Hepatocyte (in vitro differentiated cells): ENCODE measurements at regions not wholly inside any gene's neighbourhood (a gene's known extent, or its start where the extent isn't known, plus 50 kb on each side); places are given as distances from the start of the nearest gene placed in this dataset.

ENCODE experiments used
- EZH2 ChIP-seq: fragments of 200-600 bp; sonication (generic); IDR thresholded peaks from 2 replicates; pipeline ENCODE4 v1.6.1; 2016; ENCODE audit warnings: antibody characterized with exemption, mild to moderate bottlenecking, borderline replicate concordance
- TF ChIP-seq, protein P1 (sequence below): fragments of 200-600 bp; sonication (generic); IDR thresholded peaks from 2 replicates; pipeline ENCODE4 v1.5.1; 2016; ENCODE audit warnings: antibody characterized with exemption, mild to moderate bottlenecking; ENCODE audit not compliant: poor library complexity

DNA sequence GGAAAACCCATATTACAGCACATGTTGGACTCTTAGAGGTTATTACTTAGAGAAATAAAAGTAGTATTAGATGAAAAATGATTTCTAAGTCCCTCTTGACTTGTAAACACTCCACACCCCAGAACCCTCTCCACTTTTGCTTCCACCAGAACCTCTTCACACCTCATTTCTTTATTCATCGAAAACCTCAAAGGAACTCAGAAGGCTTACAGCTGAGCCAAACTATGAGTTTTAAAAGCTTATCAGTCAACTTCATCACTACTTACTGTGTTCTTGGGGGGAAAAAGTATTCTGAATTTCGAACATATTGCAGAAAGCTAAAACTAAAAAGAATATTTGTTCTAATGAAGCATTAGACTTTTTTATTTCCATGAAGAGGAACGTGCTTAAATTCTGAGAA is 547.8 kb upstream of the STEAP1 start:
- no peak for TF ChIP-seq EZH2
- TF ChIP-seq, protein P1, sequence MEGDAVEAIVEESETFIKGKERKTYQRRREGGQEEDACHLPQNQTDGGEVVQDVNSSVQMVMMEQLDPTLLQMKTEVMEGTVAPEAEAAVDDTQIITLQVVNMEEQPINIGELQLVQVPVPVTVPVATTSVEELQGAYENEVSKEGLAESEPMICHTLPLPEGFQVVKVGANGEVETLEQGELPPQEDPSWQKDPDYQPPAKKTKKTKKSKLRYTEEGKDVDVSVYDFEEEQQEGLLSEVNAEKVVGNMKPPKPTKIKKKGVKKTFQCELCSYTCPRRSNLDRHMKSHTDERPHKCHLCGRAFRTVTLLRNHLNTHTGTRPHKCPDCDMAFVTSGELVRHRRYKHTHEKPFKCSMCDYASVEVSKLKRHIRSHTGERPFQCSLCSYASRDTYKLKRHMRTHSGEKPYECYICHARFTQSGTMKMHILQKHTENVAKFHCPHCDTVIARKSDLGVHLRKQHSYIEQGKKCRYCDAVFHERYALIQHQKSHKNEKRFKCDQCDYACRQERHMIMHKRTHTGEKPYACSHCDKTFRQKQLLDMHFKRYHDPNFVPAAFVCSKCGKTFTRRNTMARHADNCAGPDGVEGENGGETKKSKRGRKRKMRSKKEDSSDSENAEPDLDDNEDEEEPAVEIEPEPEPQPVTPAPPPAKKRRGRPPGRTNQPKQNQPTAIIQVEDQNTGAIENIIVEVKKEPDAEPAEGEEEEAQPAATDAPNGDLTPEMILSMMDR, result no peak
